B cell (primary cell): ENCODE measurements at regions not wholly inside any gene's neighbourhood (a gene's known extent, or its start where the extent isn't known, plus 50 kb on each side); places are given as distances from the start of the nearest gene placed in this dataset.

Experiments
- CTCF ChIP-seq: fragments of 200-600 bp; IDR thresholded peaks from one replicate; pipeline ENCODE4 v1.8.0; 2022; ENCODE audit warnings: antibody characterized with exemption, mild to moderate bottlenecking
- EZH2 ChIP-seq: IDR thresholded peaks from 2 replicates; pipeline ENCODE4 v1.6.1; 2012; ENCODE audit warnings: borderline replicate concordance, low read depth, mild to moderate bottlenecking, moderate library complexity, low read length; ENCODE audit not compliant: insufficient read depth, poor library complexity, severe bottlenecking

GRCh38 chr13:31053896-31054295, 107.8 kb downstream of the HSPH1 start:
- no peak for TF ChIP-seq CTCF
- TF ChIP-seq EZH2: no peak
